HEK293 (cell line): ENCODE measurements at regions not wholly inside any gene's neighbourhood (a gene's known extent, or its start where the extent isn't known, plus 50 kb on each side); places are given as distances from the start of the nearest gene placed in this dataset.

Experiments
- CTCF ChIA-PET: fragments of 350-600 bp; formaldehyde crosslinking; extraction: SDS; loops from one replicate; lab custom pipeline; 2021; ENCODE audit warnings: antibody characterized with exemption; lab: Yijun Ruan, JAX
- POLR2A ChIA-PET: fragments of 300-600 bp; formaldehyde crosslinking; extraction: SDS; loops from one replicate; lab custom pipeline; 2020; ENCODE audit warnings: antibody characterized with exemption, inconsistent platforms; lab: Yijun Ruan, JAX
- H3K27ac ChIP-seq: fragments of 200-500 bp; sonication (Bioruptor generic); 2 replicates; pipeline ENCODE4 v1.5.1; 2014; ENCODE audit warnings: low read depth, low read length, control low read depth, inconsistent platforms; ENCODE audit errors: extremely low read depth
- H3K36me3 ChIP-seq, 2 experiments: fragments of 200-500 bp in 1 of 2; sonication (Bioruptor generic) in 1 of 2; 1 replicate in 1 of 2; 2 replicates in 1 of 2; pipeline ENCODE4 v1.5.1; 2014 to 2017; ENCODE audit warnings: inconsistent platforms in 2 of 2, low read length in 2 of 2; ENCODE audit not compliant: control insufficient read depth in 2 of 2, insufficient read depth in 1 of 2
- H3K4me1 ChIP-seq: fragments of 200-500 bp; sonication (Bioruptor generic); 2 replicates; pipeline ENCODE4 v1.5.1; 2014; ENCODE audit warnings: mild to moderate bottlenecking, low read length, inconsistent platforms; ENCODE audit not compliant: control insufficient read depth, insufficient read depth
- H3K4me3 ChIP-seq: 2 replicates; pipeline ENCODE4 v1.5.1; 2011; ENCODE audit warnings: low read depth, mild to moderate bottlenecking, control low read depth, low read length, moderate library complexity
- H3K9me3 ChIP-seq: fragments of 200-500 bp; sonication (Bioruptor generic); 2 replicates; pipeline ENCODE4 v1.5.1; 2014; ENCODE audit warnings: low read depth, low read length, inconsistent platforms; ENCODE audit not compliant: control insufficient read depth, insufficient read depth
- BCL11A ChIP-seq: fragments of 450-650 bp; formaldehyde crosslinking; IDR thresholded peaks from 2 replicates; pipeline ENCODE4 v1.5.1; 2016; ENCODE audit warnings: low read depth, missing biosample characterization, missing genetic modification characterization
- ELK4 ChIP-seq: IDR thresholded peaks from 2 replicates; pipeline ENCODE4 v1.6.1; 2011; ENCODE audit warnings: mild to moderate bottlenecking, low read depth, low read length, borderline replicate concordance
- HOXD13 ChIP-seq: sonication (generic); formaldehyde crosslinking; IDR thresholded peaks from 2 replicates; pipeline ENCODE4 v1.8.0; 2022; ENCODE audit warnings: missing genetic modification reagents, borderline replicate concordance
- KLF8 ChIP-seq: fragments of 450-650 bp; formaldehyde crosslinking; IDR thresholded peaks from 2 replicates; pipeline ENCODE4 v1.5.1; 2016; ENCODE audit warnings: missing biosample characterization, missing genetic modification characterization
- MZF1 ChIP-seq: fragments of 450-650 bp; formaldehyde crosslinking; IDR thresholded peaks from 2 replicates; pipeline ENCODE4 v1.5.1; 2017; ENCODE audit warnings: missing biosample characterization, missing genetic modification characterization, borderline replicate concordance
- REPIN1 ChIP-seq: fragments of 450-650 bp; formaldehyde crosslinking; IDR thresholded peaks from 2 replicates; pipeline ENCODE4 v1.5.1; 2017; ENCODE audit warnings: missing biosample characterization, missing genetic modification characterization, low read depth
- SP3 ChIP-seq: fragments of 450-650 bp; formaldehyde crosslinking; IDR thresholded peaks from 2 replicates; pipeline ENCODE4 v1.5.1; 2016; ENCODE audit warnings: missing biosample characterization, missing genetic modification characterization
- TRIM28 ChIP-seq: IDR thresholded peaks from 2 replicates; pipeline ENCODE4 v1.6.1; 2011; ENCODE audit warnings: low read length, control low read depth, borderline replicate concordance
- ZBTB11 ChIP-seq: fragments of 450-650 bp; formaldehyde crosslinking; conservative IDR thresholded peaks from 2 replicates; pipeline ENCODE4 v1.5.1; 2016; ENCODE audit warnings: low read depth, missing biosample characterization, missing genetic modification characterization
- ZBTB49 ChIP-seq: fragments of 450-650 bp; formaldehyde crosslinking; IDR thresholded peaks from 2 replicates; pipeline ENCODE4 v1.5.1; 2016; ENCODE audit warnings: missing biosample characterization, missing genetic modification characterization, low read depth
- ZFHX2 ChIP-seq: fragments of 450-650 bp; formaldehyde crosslinking; conservative IDR thresholded peaks from 2 replicates; pipeline ENCODE4 v1.5.1; 2016; ENCODE audit warnings: missing biosample characterization, missing genetic modification characterization
- ZNF10 ChIP-seq: fragments of 450-650 bp; formaldehyde crosslinking; IDR thresholded peaks from 2 replicates; pipeline ENCODE4 v1.5.1; 2017; ENCODE audit warnings: missing biosample characterization, missing genetic modification characterization
- ZNF121 ChIP-seq: fragments of 450-650 bp; formaldehyde crosslinking; IDR thresholded peaks from 2 replicates; pipeline ENCODE4 v1.5.1; 2016; ENCODE audit warnings: missing biosample characterization, missing genetic modification characterization
- ZNF133 ChIP-seq: fragments of 450-650 bp; formaldehyde crosslinking; IDR thresholded peaks from 2 replicates; pipeline ENCODE4 v1.5.1; 2016; ENCODE audit warnings: missing biosample characterization, missing genetic modification characterization
- ZNF148 ChIP-seq: fragments of 450-650 bp; formaldehyde crosslinking; IDR thresholded peaks from 2 replicates; pipeline ENCODE4 v1.5.0; 2017; ENCODE audit warnings: missing biosample characterization, missing genetic modification characterization, borderline replicate concordance
- ZNF175 ChIP-seq: fragments of 450-650 bp; formaldehyde crosslinking; IDR thresholded peaks from 2 replicates; pipeline ENCODE4 v1.5.1; 2016; ENCODE audit warnings: missing biosample characterization, missing genetic modification characterization
- ZNF18 ChIP-seq: fragments of 450-650 bp; formaldehyde crosslinking; IDR thresholded peaks from 2 replicates; pipeline ENCODE4 v1.5.1; 2016; ENCODE audit warnings: missing biosample characterization, missing genetic modification characterization
- ZNF184 ChIP-seq: fragments of 450-650 bp; IDR thresholded peaks from 2 replicates; pipeline ENCODE4 v1.5.1; 2018; ENCODE audit warnings: missing biosample characterization, mild to moderate bottlenecking, missing genetic modification characterization
- ZNF239 ChIP-seq: fragments of 450-650 bp; formaldehyde crosslinking; IDR thresholded peaks from 2 replicates; pipeline ENCODE4 v1.5.1; 2016; ENCODE audit warnings: missing biosample characterization, missing genetic modification characterization
- ZNF24 ChIP-seq: fragments of 450-650 bp; formaldehyde crosslinking; IDR thresholded peaks from 2 replicates; pipeline ENCODE4 v1.5.1; 2016; ENCODE audit warnings: missing biosample characterization, missing genetic modification characterization
- ZNF37A ChIP-seq: fragments of 450-650 bp; IDR thresholded peaks from 2 replicates; pipeline ENCODE4 v1.5.1; 2018; ENCODE audit warnings: missing biosample characterization, missing genetic modification characterization
- ZNF394 ChIP-seq: fragments of 450-650 bp; formaldehyde crosslinking; IDR thresholded peaks from 2 replicates; pipeline ENCODE4 v1.5.1; 2016; ENCODE audit warnings: missing biosample characterization, missing genetic modification characterization, mild to moderate bottlenecking, moderate library complexity, borderline replicate concordance
- ZNF514 ChIP-seq: fragments of 450-650 bp; formaldehyde crosslinking; IDR thresholded peaks from 2 replicates; pipeline ENCODE4 v1.5.1; 2016; ENCODE audit warnings: missing biosample characterization, missing genetic modification characterization

DNA sequence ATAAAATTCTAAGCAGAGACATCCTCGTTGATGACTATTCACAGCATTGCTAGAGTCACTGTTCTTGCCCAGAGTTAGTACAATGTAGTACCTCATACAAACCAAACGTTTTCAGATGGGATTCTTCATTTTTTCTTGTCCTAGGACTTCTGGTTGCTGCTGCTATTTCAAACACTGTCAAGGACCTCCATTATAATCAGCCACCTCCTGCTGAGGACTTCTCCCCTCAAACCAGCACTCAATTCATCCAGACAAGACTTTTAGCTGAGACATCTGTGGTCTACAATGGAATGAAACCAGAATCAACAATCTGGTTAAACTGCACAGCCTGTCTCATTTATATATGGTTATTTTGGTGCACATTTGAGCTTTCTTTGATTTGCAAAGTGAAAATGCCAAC, 1008.8 kb downstream of the STPG2 start (continued):
- TF ChIP-seq ZNF18 (tag by site-specific recombination): no peak
- no peak for TF ChIP-seq ZBTB11 (tag by site-specific recombination)

DNA sequence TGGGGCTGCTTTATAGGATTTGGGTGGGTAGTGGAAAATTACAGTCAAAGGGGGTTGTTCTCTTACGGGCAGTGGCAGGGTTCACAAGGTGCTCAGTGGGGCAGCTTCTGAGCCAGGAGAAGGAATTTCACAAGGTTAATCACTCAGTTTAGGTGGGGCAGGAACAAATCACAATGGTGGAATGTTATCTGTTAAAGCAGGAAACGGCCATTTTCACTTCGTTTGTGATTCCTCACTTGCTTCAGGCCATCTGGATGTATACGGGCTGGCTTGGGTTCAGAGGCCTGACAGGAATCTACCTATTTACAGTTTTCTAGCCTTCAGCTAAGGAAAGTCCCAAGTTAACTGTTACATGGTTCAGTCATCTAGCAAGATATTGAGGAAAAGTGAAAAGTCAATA, 1003.5 kb downstream of the STPG2 start:
- H3K27ac ChIP-seq: no peak overlapping the region
- H3K9me3 ChIP-seq: no peaks in the 10 kb centered on the region
- TF ChIP-seq ELK4 (no peak), ZNF24 (tag by site-specific recombination) (no peak), BCL11A (no peak), ZNF37A (no peak), HOXD13 (CRISPR knock-in tag) (no peak)
- H3K36me3 ChIP-seq: no peaks in the 10 kb centered on the region
- ChIA-PET POLR2A (no interaction called here), CTCF (no interaction called here)
- no peaks in the 10 kb centered on the region for H3K4me1 ChIP-seq
- no peak overlapping the region for H3K4me3 ChIP-seq

GRCh38 chr4:97140545-97140944, 1002.7 kb downstream of the STPG2 start:
- ChIA-PET CTCF (no interaction called here), POLR2A (no interaction called here)
- Histone ChIP-seq H3K4me1 (no peaks in the 10 kb centered on the region), H3K36me3 (no peaks in the 10 kb centered on the region), H3K27ac (no peak overlapping the region), H3K4me3 (no peak overlapping the region), H3K9me3 (no peaks in the 10 kb centered on the region)
- TF ChIP-seq ZNF184 (tag by site-specific recombination): no peak
- TF ChIP-seq TRIM28: no peak
- TF ChIP-seq ZNF394 (tag by site-specific recombination): no peak
- no peak for TF ChIP-seq REPIN1
- TF ChIP-seq ZNF175: no peak
- TF ChIP-seq ZNF514 (tag by site-specific recombination): no peak
- TF ChIP-seq ZFHX2 (tag by site-specific recombination): no peak
- TF ChIP-seq SP3: no peak
- no peak for TF ChIP-seq ZNF133
- no peak for TF ChIP-seq ZNF239 (tag by site-specific recombination)
- TF ChIP-seq KLF8 (tag by site-specific recombination): no peak
- TF ChIP-seq ZNF148 (tag by site-specific recombination): no peak
- TF ChIP-seq MZF1 (tag by site-specific recombination): no peak
- no peak for TF ChIP-seq ZNF10 (tag by site-specific recombination)
- TF ChIP-seq ZBTB49 (tag by site-specific recombination): no peak
- TF ChIP-seq ZNF121: no peak
